ENCODE measurements at regions not wholly inside any gene's neighbourhood (a gene's known extent, or its start where the extent isn't known, plus 50 kb on each side); places are given as distances from the start of the nearest gene placed in this dataset.
A peak's percentile ranks its signal among the peaks of the same experiment; 100 is the strongest.
"Not testable (repeated sequence)": the region's sequence is repeated elsewhere in the genome, so short reads cannot be mapped to it uniquely, and the experiment has no call there.

DNA sequence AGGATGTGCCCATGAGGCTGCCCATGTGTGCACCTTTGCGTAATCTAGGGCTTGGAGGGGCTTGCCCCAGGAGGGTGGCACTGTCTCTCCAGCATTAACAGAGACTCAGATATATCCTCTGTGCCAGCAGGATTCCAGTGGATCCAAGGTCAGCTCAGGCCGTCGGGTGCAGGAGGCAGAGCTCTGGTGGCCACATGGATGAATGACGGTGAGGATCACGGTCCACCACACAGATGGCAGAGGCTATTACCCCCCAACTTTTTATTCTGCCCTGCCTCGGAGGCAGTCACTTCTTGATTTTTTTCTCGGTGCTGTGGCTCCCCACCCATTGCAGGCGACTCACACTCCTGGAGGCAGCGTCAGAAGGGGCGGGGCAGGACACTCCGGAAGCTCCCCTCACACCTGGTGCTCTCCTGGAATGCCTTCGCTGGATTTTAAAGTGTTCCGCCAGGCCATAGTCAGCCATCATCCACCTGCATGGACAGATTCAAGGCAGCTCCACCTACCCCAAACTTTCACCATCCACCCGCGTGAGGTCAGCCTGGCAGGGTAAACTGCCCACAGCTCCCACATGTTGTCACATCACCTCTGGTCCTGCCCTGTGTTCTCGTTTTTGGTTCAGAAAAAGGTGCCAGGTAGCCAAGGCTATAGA is 602.9 kb upstream of the RAB6C start:
- DNase-seq, result no peak

DNA sequence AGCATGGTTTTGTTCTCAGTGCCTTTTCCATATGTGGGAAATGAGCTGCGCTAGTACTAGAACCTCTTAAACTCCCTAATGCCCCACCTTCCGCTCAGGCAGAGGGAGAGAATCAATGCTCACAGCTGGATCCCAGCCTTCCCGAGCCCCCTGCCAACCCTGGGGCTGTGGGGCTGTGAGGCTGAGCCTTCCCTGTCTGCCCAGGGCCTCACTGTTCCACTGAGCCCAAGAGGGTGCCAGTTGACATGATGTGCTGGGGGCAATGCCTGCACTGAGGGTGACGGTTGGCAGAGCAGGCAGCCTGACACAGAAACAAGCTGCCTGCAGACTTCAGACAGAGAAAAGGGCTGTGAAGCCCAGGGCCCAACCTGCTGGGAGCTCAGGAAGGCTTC is 602.4 kb upstream of the RAB6C start:
- DNase-seq, result no peak

DNA sequence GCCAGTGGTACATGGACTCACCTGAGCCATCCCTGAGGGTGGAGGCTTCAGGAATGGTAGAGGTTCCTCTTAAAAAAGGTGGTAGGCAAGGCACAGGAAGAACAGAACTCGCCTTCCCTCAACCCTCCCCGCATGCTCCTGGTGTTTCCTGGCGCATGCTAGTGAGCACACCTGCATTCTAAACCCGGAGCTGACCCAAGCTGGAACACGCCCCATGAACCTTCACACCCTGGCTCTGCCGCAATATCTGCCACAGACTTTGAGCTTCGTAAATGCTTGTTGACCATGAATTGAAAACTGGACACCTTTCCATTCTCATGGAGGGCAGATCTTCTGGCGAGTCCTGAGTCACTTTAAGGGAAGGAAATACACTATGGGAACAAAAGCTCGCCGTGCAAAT is 601.3 kb upstream of the RAB6C start:
- no peak for DNase-seq

DNA sequence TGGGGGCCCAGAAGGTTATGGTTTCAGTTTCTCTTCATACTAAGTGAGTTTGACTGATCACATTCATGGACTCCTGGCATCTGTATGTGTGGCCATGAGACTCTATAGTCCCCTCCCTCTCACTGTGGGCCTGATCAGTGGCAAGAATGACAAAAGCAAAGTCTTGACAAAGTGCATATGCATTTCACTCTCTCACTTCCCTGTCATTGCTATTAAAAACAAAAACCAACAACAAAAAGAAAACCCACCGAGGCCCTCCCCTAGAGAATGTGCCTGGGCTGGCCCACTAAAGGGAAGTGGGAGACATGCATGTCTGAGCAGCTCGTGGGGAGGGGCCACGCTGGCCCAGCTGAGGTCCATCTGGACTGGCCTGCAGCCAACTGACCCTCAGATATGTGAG is 600.1 kb upstream of the RAB6C start:
- no peak for DNase-seq

DNA sequence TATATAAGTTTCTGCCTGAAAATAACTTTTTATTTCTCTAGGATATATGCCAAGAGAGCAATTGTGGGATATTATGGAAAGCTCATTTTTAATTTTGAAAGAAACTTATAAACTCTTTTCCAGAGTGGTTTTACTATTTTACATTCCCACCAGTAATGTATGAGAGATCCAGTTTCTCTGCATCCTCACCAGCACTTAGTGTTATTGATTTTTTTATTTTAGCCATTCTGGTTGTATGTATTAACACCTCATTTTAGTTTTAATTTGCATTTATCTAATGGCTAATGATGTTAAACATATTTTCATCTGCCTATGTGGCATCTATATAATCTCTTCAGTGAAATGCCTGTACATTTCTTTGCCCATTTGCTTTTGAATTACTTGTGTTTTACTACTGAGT is 597.7 kb upstream of the RAB6C start:
- no peak for DNase-seq

DNA sequence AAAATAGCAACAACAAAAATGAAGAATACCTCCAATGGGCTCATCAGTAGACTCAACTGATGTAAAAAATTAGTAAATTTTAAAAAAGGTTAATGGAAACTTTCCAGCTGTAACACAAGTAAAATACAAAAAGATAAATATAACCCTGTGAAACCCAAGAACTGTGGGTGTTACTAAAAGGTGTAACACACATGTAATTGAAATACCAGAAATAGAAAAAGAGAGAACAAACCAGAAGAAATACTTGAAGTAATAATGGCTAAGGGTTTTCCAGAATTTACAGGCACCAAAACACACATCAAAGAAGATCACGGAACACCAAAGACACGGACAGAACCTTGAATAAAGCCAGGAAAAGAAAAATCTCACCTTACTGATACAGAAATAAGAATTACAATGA is 590.6 kb upstream of the RAB6C start:
- no peak for DNase-seq

DNA sequence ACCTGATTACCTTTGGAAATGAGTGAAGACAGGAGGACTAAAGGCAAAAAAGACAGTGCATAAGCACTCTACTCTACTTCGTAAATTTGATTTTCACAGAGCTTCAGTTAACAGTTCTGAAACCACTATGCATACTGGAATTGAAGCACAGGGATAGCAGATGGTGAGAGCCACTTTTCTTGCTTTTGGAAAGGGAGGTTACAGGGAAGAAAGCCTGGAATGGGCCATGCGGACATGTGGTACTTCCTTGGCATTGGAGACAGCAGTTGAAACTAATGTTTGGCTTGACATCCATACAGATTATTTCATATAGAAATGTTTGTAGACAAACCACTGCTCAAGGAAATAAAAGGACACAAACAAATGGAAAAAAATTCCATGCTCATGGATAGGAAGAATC is 585.6 kb upstream of the RAB6C start:
- DNase-seq, result no peak

DNA sequence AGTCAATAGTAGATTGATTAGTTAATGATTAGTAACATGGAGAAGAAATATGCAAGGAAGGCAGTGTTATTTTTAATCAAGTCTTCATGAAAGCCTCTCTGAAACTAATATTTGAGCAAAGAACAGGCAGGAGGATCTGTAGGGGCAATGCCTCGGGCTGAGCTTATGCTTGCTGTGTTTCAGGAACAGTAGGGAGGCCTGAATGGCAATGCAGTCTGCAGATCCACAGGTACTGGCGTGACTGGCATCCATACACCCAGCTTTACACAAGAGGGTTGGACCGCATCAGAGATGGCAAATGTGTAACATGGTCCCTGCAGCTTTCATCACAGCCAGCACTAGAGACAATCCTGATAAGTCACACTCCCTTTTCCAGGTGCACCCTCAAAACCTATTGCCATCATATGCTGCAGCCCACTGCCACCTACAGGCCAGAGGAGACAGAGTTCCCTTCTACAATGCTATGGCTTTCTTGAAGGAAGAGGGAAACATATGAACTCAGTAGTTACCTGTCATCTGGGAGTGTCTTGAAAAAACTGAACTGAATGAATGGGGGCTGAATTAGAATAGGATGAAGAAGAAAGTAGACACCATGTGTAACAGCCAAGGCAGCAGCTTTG is 582.4 kb upstream of the RAB6C start:
- DNase-seq, result peak; percentile 61

DNA sequence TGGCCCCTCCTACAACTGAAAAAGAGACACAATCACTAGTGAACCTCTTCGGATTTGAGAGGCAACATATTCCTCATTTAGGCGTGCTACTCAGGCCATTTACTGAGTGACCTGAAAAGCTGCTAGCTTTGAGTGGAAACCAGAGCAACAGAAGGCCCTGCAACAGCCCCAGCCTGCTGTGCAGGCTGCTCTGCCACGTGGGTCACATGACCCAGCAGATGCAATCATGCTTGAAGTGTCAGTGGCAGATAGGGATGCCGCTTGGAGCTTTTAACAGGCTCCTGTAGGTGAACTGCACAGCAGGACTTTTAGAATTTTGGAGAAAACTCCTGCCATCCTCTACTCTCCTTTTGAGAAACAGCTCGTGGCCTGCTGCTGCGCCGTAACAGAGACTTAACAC is 578.6 kb upstream of the RAB6C start:
- DNase-seq, result no peak

DNA sequence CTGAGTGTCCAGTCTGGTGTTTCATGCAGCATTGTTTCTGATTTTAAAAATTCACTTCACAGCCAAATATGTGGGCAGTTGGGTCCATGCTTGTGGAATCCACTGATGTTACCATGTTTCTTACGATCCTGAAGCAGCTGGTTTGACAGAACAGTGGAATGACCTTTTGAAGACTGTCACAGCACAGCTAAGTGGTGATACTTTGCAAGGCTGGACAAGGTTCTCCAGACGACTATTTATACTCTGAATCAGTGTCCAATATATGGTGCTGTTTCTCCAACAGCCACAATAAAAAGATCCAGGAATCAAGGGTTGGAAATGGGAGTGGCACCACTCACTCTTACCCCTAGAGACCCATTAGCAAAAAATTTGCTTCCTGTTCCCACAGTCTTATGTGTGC is 577.4 kb upstream of the RAB6C start:
- no peak for DNase-seq

DNA sequence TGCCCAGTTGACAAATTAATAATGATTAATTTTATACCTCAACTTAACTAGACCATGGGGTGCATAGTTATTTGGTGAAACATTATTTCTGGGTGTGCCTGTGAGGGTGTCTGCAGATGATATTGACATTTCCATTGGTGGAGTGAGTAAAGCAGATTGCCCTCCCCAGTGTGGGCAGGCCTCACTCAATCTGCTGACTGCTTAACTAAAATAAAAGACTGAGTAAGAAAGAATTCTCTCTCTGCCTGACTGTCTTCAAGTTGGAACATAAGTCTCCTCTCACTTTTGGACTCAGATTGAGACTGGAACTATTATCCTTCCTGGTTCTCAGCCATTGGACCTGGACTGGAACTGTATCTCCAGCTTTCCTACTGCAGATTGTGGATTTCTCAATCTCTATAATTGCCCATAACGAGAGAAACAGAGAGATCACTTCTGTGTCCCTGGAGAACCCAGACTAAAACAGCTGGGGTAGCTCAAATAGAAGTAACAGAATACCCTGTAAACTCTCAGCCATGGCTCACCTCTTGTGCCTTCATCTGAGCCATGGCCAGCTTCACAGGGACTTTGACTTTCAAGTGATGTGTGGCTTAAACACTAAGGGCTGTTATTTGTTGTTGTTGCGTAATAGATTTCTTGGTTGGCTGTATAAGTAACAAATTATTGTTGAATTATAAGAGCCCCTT is 575.3 kb upstream of the RAB6C start:
- DNase-seq, result no peak

DNA sequence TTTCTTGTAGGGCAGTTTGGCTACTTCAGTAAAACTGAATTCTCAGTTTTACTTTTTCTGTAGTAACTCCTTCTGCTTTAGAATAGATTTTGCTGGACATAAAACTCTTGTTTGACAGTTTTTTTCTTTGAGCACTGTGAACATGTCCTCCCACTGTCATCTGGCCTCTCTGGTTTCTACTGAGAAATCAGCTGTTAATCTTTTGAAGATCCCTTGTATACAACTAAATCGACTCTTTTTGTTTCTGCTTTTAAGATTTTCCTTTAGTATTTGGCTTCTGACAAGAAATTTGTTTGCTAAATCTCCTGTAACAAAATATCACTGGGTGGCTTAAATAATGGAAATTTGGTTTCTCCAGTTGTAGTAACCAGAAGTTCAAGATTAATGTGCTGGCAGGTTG is 570.9 kb upstream of the RAB6C start:
- DNase-seq, result no peak

DNA sequence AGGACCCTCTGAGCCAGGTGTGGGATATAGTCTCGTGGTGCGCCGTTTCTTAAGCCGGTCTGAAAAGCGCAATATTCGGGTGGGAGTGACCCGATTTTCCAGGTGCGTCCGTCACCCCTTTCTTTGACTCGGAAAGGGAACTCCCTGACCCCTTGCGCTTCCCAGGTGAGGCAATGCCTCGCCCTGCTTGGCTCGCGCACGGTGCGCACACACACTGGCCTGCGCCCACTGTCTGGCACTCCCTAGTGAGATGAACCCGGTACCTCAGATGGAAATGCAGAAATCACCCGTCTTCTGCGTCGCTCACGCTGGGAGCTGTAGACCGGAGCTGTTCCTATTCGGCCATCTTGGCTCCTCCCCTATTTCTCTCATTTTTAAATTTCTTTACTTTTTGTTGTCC is 562.4 kb upstream of the RAB6C start:
- not testable (repeated sequence) for DNase-seq

DNA sequence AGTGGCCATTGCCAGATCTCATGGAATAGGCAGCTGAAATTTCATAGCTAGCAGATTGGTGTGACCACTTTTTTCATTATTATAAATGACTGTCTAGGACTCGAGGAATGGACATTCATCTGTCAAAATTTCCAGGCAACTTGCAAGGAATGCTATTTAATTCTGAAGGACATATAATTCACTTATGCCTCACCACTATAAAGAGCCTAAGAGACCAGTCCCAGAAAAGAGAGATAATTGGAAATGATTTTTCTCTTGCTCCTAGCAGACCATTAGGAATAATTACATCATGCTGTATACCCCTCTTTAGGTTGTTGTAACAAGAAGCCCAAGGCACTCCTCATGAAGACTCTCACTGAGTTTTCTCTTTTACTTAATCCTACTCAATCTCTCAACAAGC is 557.4 kb upstream of the RAB6C start:
- DNase-seq, result no peak

DNA sequence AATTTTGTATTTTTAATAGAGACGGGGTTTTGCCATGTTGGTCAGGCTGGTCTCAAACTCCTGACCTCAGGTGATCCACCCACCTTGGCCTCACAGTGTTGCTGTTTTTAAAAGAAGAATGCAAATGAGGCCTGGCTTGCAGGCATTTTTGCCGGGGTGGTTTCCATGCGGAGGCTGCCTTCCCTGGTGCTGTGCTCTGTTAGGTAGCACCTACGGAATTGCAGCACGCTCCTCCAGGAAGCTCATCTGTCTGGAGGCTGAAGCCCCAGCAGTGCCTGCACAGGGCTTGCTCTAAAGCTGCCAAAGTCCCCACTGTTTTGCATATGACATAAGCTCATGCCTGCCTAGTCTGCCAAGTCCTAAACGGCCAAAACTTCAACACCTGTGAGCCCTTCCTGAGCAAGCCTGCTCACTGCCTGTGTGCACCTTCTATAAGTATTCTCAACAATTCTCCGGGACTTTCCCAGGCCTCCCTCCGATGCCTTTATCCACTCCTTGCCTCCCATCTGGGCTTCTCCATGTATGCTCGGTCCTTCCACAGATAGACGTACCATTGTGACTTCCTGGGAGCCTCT is 551.3 kb upstream of the RAB6C start:
- no peak for DNase-seq

DNA sequence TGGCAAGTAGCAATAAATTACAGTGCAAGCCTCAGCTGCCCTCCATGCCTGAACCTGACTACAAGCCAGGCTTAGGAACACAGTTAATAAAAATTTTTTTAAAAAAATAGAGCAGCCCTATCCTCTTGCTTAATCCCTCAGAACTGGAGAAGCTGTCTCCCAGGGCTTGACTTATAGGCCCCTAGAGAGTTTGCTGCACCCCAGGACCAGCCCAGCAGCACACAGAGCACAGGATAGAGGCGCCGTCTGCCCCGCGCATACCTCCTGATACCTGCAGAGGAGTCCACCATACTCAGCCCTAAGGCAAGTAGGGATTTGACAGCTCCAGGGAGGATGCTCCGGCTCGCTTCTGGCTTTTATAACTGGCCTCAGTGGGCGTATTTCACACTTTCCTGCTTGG is 548.6 kb upstream of the RAB6C start:
- DNase-seq, result no peak

DNA sequence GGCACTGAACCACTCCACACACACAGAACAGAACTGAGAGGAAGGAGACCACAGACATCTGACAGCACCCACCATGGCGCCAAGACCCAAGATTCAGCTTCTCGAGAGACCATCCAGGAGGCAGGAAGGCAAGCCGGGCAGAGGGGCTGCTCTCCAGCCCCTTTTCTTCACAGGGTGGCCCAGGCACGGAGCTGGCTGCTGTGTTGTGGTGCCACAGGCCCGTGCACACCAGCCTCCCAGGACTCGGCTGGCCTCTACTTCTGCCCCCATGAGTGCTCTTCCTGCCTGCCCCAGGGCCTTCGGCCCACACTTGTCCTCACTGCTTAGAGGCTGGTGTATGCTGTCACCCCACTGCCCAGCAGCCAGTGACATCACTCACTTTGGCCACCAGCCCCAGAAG is 547.6 kb upstream of the RAB6C start:
- no peak for DNase-seq

DNA sequence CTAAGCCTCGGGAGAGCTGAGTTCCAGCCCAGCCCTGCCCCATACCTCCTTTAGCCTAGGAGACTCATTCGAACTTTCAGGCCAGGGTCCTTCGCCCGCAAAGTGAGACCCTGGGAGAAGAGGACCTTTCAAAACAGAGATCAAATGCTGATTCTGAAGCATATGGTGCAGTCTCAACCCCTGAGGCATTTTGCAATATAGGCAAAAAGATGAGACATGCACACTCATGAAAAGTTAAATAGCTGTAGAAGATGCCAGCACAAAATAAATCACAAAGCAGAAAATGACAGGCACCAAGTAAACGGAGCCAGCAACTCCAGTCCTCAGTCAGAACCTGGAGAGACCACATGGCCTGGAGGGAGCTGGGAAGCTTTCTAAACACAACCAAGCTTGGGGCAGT is 542.7 kb upstream of the RAB6C start:
- DNase-seq, result no peak

DNA sequence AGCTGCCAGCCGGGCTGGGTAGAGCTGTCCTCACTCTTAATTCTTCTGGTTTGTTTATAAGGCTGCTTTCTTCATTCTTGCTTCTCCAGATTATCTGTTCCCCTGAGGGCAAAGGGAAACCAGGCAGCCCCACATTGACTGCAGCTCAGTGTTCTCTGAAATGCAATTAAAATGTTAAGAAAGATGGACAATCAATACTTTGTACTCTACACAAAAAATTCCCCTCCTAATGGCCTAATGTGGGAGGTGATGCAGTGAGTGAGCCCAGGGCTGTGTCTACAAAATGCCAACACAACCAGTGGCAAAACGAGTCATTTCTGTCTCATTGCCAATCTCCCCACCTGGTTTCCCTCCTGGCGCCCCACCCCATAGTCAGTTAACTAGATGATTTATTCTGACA is 541.7 kb upstream of the RAB6C start:
- DNase-seq, result no peak

DNA sequence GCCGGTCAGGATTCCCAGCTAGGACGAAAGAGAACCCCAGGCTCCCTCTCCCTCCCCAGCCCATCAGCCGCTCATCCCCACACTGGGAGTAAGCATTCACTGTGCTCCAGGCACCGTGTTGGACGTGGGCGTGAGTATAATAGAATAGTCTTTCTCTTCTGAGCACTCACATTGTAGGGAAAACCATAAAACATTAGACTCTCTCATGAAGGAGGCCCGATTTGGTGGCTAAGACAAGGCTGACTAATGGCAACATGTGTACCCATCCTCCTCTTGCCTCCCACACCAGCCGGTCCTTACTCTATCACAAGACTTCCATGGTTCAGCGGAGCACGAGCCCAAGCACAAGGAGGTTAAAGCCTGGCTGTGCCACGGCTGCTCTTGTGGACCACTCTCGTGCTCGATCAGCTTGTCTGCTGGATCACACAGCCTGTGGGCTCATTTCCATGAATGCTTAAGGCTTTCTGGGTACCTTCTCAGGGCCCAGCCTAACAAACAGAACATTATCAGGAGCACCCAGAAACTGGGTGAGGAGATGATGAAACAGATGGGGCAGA is 540.9 kb upstream of the RAB6C start:
- no peak for DNase-seq

DNA sequence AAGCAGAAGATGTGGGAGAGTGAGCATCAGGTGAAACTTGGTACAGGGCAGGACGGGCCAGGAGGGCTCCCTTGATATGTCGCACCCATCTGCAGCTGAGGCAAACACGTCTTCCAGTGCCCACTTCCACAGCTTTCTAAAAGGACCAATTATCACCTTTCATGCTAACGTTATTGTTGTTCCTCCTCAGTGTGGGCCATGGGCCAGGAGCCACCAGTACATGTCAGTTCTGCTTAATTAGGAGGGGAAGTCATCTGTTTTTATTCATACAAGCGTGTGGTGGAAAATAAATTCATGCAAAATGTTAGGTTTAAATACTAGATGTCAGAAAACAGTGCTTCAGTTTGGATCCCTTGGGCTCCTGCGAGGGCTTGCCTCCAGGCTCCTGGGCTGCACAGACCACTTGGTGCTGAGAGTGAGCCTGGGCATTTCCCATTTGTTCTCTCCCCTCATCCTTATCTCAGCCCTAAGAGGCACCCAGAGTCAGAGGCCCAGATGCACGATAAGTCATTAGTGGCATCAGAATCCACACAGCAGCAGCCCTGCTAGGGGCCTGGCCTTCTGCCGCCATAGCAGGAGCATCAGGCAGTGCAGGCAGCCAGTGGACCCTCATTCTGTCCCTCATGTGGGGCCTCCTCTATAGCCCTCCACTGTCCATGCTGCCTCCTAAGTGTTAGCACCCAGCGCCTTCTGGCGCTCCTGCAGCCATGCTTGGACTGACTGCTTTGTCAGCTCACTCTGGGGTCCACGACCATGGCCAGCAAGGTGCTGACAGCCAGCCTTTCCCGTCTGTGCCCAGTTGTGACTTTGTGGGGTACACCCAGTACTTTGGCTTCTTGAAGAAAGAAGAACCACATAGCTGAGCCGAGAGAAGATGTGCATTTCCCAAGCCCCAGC is 539.8 kb upstream of the RAB6C start:
- no peak for DNase-seq

DNA sequence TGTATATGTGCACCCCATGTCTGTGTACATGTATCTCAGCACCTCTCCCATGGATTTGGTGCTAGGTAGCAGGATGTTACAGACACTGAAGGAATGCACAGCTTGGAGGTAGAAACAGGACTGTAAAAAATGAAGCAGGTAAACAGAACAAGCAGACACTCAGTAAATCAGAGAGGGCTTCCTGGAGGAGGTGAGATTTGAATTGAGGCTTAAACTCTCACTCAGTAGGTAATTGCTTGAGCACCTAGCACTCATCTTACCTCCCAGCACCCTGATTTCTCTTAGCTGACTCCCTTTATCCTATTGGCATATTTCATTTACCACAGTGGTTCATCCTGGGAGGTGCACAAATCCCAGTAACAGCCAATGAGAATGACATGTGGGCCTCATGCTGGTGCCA is 537.9 kb upstream of the RAB6C start:
- no peak for DNase-seq
